ENCODE measurements at regions not wholly inside any gene's neighbourhood (a gene's known extent, or its start where the extent isn't known, plus 50 kb on each side); places are given as distances from the start of the nearest gene placed in this dataset.

GRCh38 chr5:36530215-36530614 lies 76.2 kb upstream of the SLC1A3 start:
- no peak for TF ChIP-seq CTCF (IDR thresholded peaks at IDR 0.05)
- no peak for TF ChIP-seq POLR2AphosphoS5 (IDR thresholded peaks at IDR 0.05)
